Lung (tissue), 11 donors: ENCODE measurements at regions not wholly inside any gene's neighbourhood (a gene's known extent, or its start where the extent isn't known, plus 50 kb on each side); places are given as distances from the start of the nearest gene placed in this dataset.
"Not testable (repeated sequence)": the region's sequence is repeated elsewhere in the genome, so short reads cannot be mapped to it uniquely, and the experiment has no call there.

ENCODE experiments used
- ATAC-seq: fragments of 200-7000 bp; cut with Tn5 transposase; one replicate; pipeline ENCODE4 v1.9.1; 2020; ENCODE audit warnings: moderate number of reproducible peaks; ENCODE audit not compliant: insufficient read depth, low FRiP score
- DNase-seq, 3 donors: peaks; one replicate each; pipeline ENCODE4 v3.0.0-alpha.2; 2013 to 2017
- H3K27ac ChIP-seq, 2 donors: one replicate each; pipeline ENCODE4 v1.5.1; 2013; ENCODE audit warnings: mild to moderate bottlenecking in 2 of 2, moderate library complexity in 2 of 2, control low read depth in 1 of 2, inconsistent platforms in 1 of 2, low read depth in 1 of 2, low read length in 1 of 2
- H3K27me3 ChIP-seq, 3 donors: one replicate each; pipeline ENCODE4 v1.5.1; 2013; ENCODE audit warnings: low read length in 2 of 3; ENCODE audit not compliant: control insufficient read depth in 3 of 3, insufficient read depth in 3 of 3
- H3K36me3 ChIP-seq, 4 donors: one replicate each; pipeline ENCODE4 v1.5.1; 2013; ENCODE audit warnings: low read length in 4 of 4, mild to moderate bottlenecking in 1 of 4, moderate library complexity in 1 of 4; ENCODE audit not compliant: control insufficient read depth in 4 of 4, insufficient read depth in 4 of 4
- H3K4me1 ChIP-seq, 5 donors: one replicate each; pipeline ENCODE4 v1.5.1; 2013; ENCODE audit warnings: low read length in 5 of 5, mild to moderate bottlenecking in 2 of 5, moderate library complexity in 1 of 5; ENCODE audit not compliant: control insufficient read depth in 5 of 5, insufficient read depth in 5 of 5
- H3K4me3 ChIP-seq: one replicate; pipeline ENCODE4 v1.5.1; 2013; ENCODE audit warnings: mild to moderate bottlenecking, control low read depth, moderate library complexity
- H3K9ac ChIP-seq, 2 donors: one replicate each; pipeline ENCODE4 v1.5.1; 2013; ENCODE audit warnings: low read length in 2 of 2, control low read depth in 1 of 2; ENCODE audit not compliant: insufficient read depth in 1 of 2
- H3K9me3 ChIP-seq, 4 donors: one replicate each; pipeline ENCODE4 v1.5.1; 2013; ENCODE audit warnings: low read length in 3 of 4, mild to moderate bottlenecking in 1 of 4, moderate library complexity in 1 of 4; ENCODE audit not compliant: control insufficient read depth in 4 of 4, insufficient read depth in 3 of 4
- WGBS, 2 donors: extraction: QIAGEN DNeasy Blood & Tissue Kit; methylation state at CpG; one replicate each; pipeline ENCODE4 v1.1.7; 2013; 5-methylcytosine and 5-hydroxymethylcytosine counted together
- TF ChIP-seq, protein P1 (sequence below): IDR thresholded peaks from 2 replicates; pipeline ENCODE4 v1.5.1; 2012; ENCODE audit warnings: mild to moderate bottlenecking; ENCODE audit errors: control extremely low read depth, extremely low read depth
- donor health status: control.
- donor health status: control.
- donor health status: Bipolar disorder and iron deficiency.
- donor health status: healthy.
- donor health status: DM: yes; HTN: yes; CAD: no.

- WGBS, 2 donors, result 87 to 91% methylated on average over 10 of the region's 10 CpGs
- no peak for DNase-seq
- TF ChIP-seq, protein P1, sequence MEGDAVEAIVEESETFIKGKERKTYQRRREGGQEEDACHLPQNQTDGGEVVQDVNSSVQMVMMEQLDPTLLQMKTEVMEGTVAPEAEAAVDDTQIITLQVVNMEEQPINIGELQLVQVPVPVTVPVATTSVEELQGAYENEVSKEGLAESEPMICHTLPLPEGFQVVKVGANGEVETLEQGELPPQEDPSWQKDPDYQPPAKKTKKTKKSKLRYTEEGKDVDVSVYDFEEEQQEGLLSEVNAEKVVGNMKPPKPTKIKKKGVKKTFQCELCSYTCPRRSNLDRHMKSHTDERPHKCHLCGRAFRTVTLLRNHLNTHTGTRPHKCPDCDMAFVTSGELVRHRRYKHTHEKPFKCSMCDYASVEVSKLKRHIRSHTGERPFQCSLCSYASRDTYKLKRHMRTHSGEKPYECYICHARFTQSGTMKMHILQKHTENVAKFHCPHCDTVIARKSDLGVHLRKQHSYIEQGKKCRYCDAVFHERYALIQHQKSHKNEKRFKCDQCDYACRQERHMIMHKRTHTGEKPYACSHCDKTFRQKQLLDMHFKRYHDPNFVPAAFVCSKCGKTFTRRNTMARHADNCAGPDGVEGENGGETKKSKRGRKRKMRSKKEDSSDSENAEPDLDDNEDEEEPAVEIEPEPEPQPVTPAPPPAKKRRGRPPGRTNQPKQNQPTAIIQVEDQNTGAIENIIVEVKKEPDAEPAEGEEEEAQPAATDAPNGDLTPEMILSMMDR, result no peak
Observed at GRCh38 chr11:130534551-130534950, 86.1 kb downstream of the ADAMTS15 start.

DNA sequence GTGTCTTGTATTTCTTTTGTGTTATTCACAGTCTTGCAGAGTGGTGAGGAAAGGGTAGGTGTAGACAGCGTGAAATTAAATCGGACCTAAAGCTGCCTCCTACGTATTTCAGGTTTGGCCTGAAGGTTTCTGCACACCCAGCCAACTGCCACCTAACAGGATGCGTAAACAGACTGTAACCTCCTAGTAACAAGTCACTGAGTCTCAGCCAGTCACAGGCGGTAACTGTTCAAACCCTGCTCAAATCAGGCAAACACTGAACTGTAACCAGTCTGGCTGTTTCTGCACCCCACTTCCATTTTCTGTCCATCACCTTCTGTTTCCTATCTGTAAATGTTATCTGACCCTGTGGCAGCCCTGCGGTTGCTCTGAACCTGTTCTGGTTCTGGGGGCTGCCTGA, 87.1 kb downstream of the ADAMTS15 start:
- no peak for DNase-seq
- H3K9me3 ChIP-seq, result no peaks in the 10 kb centered on the region
- H3K27me3 ChIP-seq, result no peaks in the 10 kb centered on the region
- 60 to 65% methylated on average over 6 of the region's 6 CpGs for WGBS, 2 donors
- H3K27ac ChIP-seq, result no peak overlapping the region
- ATAC-seq, result no peak
- H3K36me3 ChIP-seq, result no peaks in the 10 kb centered on the region
- peaks cover 0 to 14% (median 0%) of the 10 kb centered on the region in 5 donors for H3K4me1 ChIP-seq
- TF ChIP-seq, protein P1, result no peak
- H3K4me3 ChIP-seq, result no peak overlapping the region
- no peak overlapping the region for H3K9ac ChIP-seq

More at GRCh38 chr11:130534551-130534950, 86.1 kb downstream of the ADAMTS15 start:
- Histone ChIP-seq H3K4me1 (peaks cover 0 to 11% (median 0%) of the 10 kb centered on the region in 5 donors), H3K27ac (no peak overlapping the region), H3K9ac (no peak overlapping the region), H3K27me3 (no peaks in the 10 kb centered on the region), H3K36me3 (no peaks in the 10 kb centered on the region), H3K4me3 (no peak overlapping the region), H3K9me3 (no peaks in the 10 kb centered on the region)
- ATAC-seq, result no peak

- ATAC-seq (no peak), DNase-seq (no peak)
- Histone ChIP-seq H3K4me1 (peaks cover 0 to 16% (median 0%) of the 10 kb centered on the region in 5 donors), H3K36me3 (no peaks in the 10 kb centered on the region), H3K9me3 (no peaks in the 10 kb centered on the region), H3K27ac (no peak overlapping the region), H3K9ac (no peak overlapping the region), H3K27me3 (no peaks in the 10 kb centered on the region), H3K4me3 (no peak overlapping the region)
- TF ChIP-seq, protein P1, result no peak
- WGBS, 2 donors, result 83 to 92% methylated on average over 11 of the region's 11 CpGs
Observed at GRCh38 chr11:130536106-130537040, 87.9 kb downstream of the ADAMTS15 start.

DNA sequence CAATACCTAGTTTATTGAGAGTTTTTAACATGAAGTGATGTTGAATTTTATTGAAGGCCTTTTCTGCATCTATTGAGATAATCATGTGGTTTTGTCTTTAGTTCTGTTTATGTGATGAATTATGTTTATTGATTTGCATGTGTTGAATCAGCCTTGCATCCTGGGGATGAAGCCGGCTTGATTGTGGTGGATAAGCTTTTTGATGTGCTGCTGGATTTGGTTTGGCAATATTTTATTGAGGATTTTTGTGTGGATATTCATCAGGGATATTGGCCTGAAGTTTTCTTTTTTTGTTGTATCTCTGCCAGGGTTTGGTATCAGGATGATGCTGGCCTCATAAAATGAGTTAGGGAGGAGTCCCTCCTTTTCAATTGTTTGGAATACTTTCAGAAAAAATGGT, 91.2 kb downstream of the ADAMTS15 start:
- not testable (repeated sequence) for H3K27me3 ChIP-seq, H3K4me3 ChIP-seq, H3K36me3 ChIP-seq, H3K9me3 ChIP-seq, H3K9ac ChIP-seq, DNase-seq, H3K4me1 ChIP-seq, H3K27ac ChIP-seq, ATAC-seq
- 86 to 100% methylated on average over 1 of the region's 1 CpG for WGBS, 2 donors
